ENCODE measurements at regions not wholly inside any gene's neighbourhood (a gene's known extent, or its start where the extent isn't known, plus 50 kb on each side); places are given as distances from the start of the nearest gene placed in this dataset.

- H3K36me3 Mint-ChIP-seq (ENCODE audit: low read depth): no peaks in the 10 kb centered on the region
- H3K9me3 Mint-ChIP-seq: peaks cover 5% of the 10 kb centered on the region
- peak overlapping the region; percentile 1 for H3K27ac Mint-ChIP-seq
- no peak overlapping the region for H3K4me3 Mint-ChIP-seq
- TF ChIP-seq CTCF (IDR thresholded peaks at IDR 0.05): no peak
- CTCF ChIA-PET: interaction anchor here (1.0 to 3.0 kb wide), 5 partner anchors 11 to 367 kb away, joined by 3 to 33 read pairs (median 20); no protein-coding TSS in a partner anchor
- POLR2A ChIA-PET: interaction anchor here (0.6 to 2.4 kb wide), 3 partner anchors 11 to 177 kb away, joined by 3 to 12 read pairs (median 8); no protein-coding TSS in a partner anchor
- intact Hi-C loops (cut with micrococcal nuclease): loop anchor here (5.0 kb wide), 1 partner anchor 177 kb away; no protein-coding TSS in a partner anchor
- peaks cover 66% of the 10 kb centered on the region for H3K4me1 Mint-ChIP-seq (ENCODE audit: low read depth)
- peaks cover 3% of the 10 kb centered on the region for H3K27me3 Mint-ChIP-seq
- DNase-seq: no peak
- no peak for ATAC-seq
Measured at GRCh38 chr4:38308728-38309311, 348.6 kb downstream of the PTTG2 start.

GRCh38 chr4:38309471-38309870 lies 349.3 kb downstream of the PTTG2 start:
- Mint-ChIP-seq H3K36me3 (ENCODE audit: low read depth) (no peaks in the 10 kb centered on the region), H3K27me3 (peaks cover 3% of the 10 kb centered on the region), H3K4me3 (no peak overlapping the region), H3K4me1 (ENCODE audit: low read depth) (peaks cover 72% of the 10 kb centered on the region), H3K27ac (no peak overlapping the region), H3K9me3 (peaks cover 5% of the 10 kb centered on the region)
- POLR2A ChIA-PET: interaction anchor here (0.6 to 2.4 kb wide), 4 partner anchors 10 to 177 kb away, joined by 3 to 12 read pairs (median 8); no protein-coding TSS in a partner anchor
- intact Hi-C loops (cut with micrococcal nuclease): loop anchor here (5.0 kb wide), 1 partner anchor 177 kb away; no protein-coding TSS in a partner anchor
- ATAC-seq: no peak
- CTCF ChIA-PET: interaction anchor here (1.0 to 3.0 kb wide), 5 partner anchors 10 to 366 kb away, joined by 3 to 33 read pairs (median 20); no protein-coding TSS in a partner anchor
- DNase-seq: no peak
- TF ChIP-seq CTCF (IDR thresholded peaks at IDR 0.05): no peak

GRCh38 chr4:38310446-38311043 lies 350.3 kb downstream of the PTTG2 start:
- intact Hi-C loops (cut with micrococcal nuclease): loop anchor here (5.0 to 10.0 kb wide), 3 partner anchors 133 to 424 kb away; no protein-coding TSS in a partner anchor
- no peak for TF ChIP-seq CTCF (IDR thresholded peaks at IDR 0.05)
- H3K4me3 Mint-ChIP-seq: peak overlapping the region; percentile 34
- ATAC-seq: peak; percentile 81
- peaks cover 68% of the 10 kb centered on the region for H3K4me1 Mint-ChIP-seq (ENCODE audit: low read depth)
- CTCF ChIA-PET: interaction anchor here (0.7 to 3.0 kb wide), 6 partner anchors 9 to 365 kb away, joined by 3 to 33 read pairs (median 14); no protein-coding TSS in a partner anchor
- H3K36me3 Mint-ChIP-seq (ENCODE audit: low read depth): no peaks in the 10 kb centered on the region
- H3K27ac Mint-ChIP-seq: peak overlapping the region; percentile 81
- H3K9me3 Mint-ChIP-seq: peaks cover 5% of the 10 kb centered on the region
- POLR2A ChIA-PET: interaction anchor here (1.1 to 2.4 kb wide), 5 partner anchors 9 to 356 kb away, joined by 3 to 12 read pairs (median 8); no protein-coding TSS in a partner anchor
- DNase-seq: peak; percentile 90
- H3K27me3 Mint-ChIP-seq: peaks cover 3% of the 10 kb centered on the region

- no peak for DNase-seq
- ATAC-seq: no peak
- H3K4me1 Mint-ChIP-seq (ENCODE audit: low read depth): peaks cover 59% of the 10 kb centered on the region
- H3K9me3 Mint-ChIP-seq: peaks cover 5% of the 10 kb centered on the region
- H3K36me3 Mint-ChIP-seq (ENCODE audit: low read depth): no peaks in the 10 kb centered on the region
- ChIA-PET POLR2A (interaction anchor here (2.1 kb wide), 1 partner anchor 12 kb away, joined by 8 read pairs; no protein-coding TSS in a partner anchor), CTCF (interaction anchor here (1.0 to 3.0 kb wide), 6 partner anchors 8 to 364 kb away, joined by 3 to 33 read pairs (median 3); no protein-coding TSS in a partner anchor)
- intact Hi-C loops (cut with micrococcal nuclease): loop anchor here (5.0 to 10.0 kb wide), 3 partner anchors 134 to 423 kb away; no protein-coding TSS in a partner anchor
- H3K27ac Mint-ChIP-seq: no peak overlapping the region
- H3K27me3 Mint-ChIP-seq: peaks cover 3% of the 10 kb centered on the region
- TF ChIP-seq CTCF (IDR thresholded peaks at IDR 0.05): no peak
- no peak overlapping the region for H3K4me3 Mint-ChIP-seq
Measured at GRCh38 chr4:38311495-38312126, 351.4 kb downstream of the PTTG2 start.

Data from activated CD8-positive, alpha-beta T cell treated with anti-CD3 and anti-CD28 coated beads for 36 hours (primary cell).